Type B pancreatic cell (in vitro differentiated cells): ENCODE measurements at regions not wholly inside any gene's neighbourhood (a gene's known extent, or its start where the extent isn't known, plus 50 kb on each side); places are given as distances from the start of the nearest gene placed in this dataset.
A peak's percentile ranks its signal among the peaks of the same experiment; 100 is the strongest.

Experiments used
- DNase-seq: peaks from one replicate; pipeline ENCODE4 v3.0.0; 2021; ENCODE audit warnings: mixed read lengths; ENCODE audit not compliant: unreplicated experiment; ENCODE audit errors: extremely low spot score
- H3K27ac Mint-ChIP-seq: 2 replicates; pipeline ENCODE4 v1.8.0; 2021; ENCODE audit warnings: mild to moderate bottlenecking, mixed read lengths
- H3K27me3 Mint-ChIP-seq: 2 replicates; pipeline ENCODE4 v1.8.0; 2021; ENCODE audit warnings: mixed read lengths
- H3K36me3 Mint-ChIP-seq: 2 replicates; pipeline ENCODE4 v1.8.0; 2021; ENCODE audit warnings: mixed read lengths
- H3K4me1 Mint-ChIP-seq: one replicate; pipeline ENCODE4 v1.8.0; 2021; ENCODE audit warnings: mixed read lengths; ENCODE audit not compliant: unreplicated experiment
- H3K4me3 Mint-ChIP-seq: 2 replicates; pipeline ENCODE4 v1.8.0; 2021; ENCODE audit warnings: mild to moderate bottlenecking, mixed read lengths
- H3K9me3 Mint-ChIP-seq: 2 replicates; pipeline ENCODE4 v1.8.0; 2021; ENCODE audit warnings: mixed read lengths
- CTCF ChIP-seq: fragments of 200-600 bp; sonication (generic); conservative IDR thresholded peaks from 2 replicates; pipeline ENCODE4 v1.5.0; 2021; ENCODE audit warnings: antibody characterized with exemption, mild to moderate bottlenecking

GRCh38 chr2:866009-866680 lies 84.5 kb upstream of the SNTG2 start:
- Mint-ChIP-seq H3K4me1 (peaks cover 35% of the 10 kb centered on the region), H3K36me3 (no peaks in the 10 kb centered on the region), H3K27ac (no peak overlapping the region), H3K9me3 (no peaks in the 10 kb centered on the region), H3K4me3 (no peak overlapping the region), H3K27me3 (peaks cover 25% of the 10 kb centered on the region)
- no peak for DNase-seq
- TF ChIP-seq CTCF: no peak

GRCh38 chr2:864501-865106 lies 86.0 kb upstream of the SNTG2 start:
- H3K4me3 Mint-ChIP-seq: no peak overlapping the region
- H3K4me1 Mint-ChIP-seq: peaks cover 35% of the 10 kb centered on the region
- H3K27ac Mint-ChIP-seq: no peak overlapping the region
- no peak for TF ChIP-seq CTCF
- peaks cover 16% of the 10 kb centered on the region for H3K27me3 Mint-ChIP-seq
- no peaks in the 10 kb centered on the region for H3K9me3 Mint-ChIP-seq
- no peaks in the 10 kb centered on the region for H3K36me3 Mint-ChIP-seq
- DNase-seq: no peak

- DNase-seq: no peak
- H3K9me3 Mint-ChIP-seq: no peaks in the 10 kb centered on the region
- H3K27ac Mint-ChIP-seq: no peak overlapping the region
- H3K36me3 Mint-ChIP-seq: no peaks in the 10 kb centered on the region
- peaks cover 35% of the 10 kb centered on the region for H3K4me1 Mint-ChIP-seq
- no peak overlapping the region for H3K4me3 Mint-ChIP-seq
- peaks cover 15% of the 10 kb centered on the region for H3K27me3 Mint-ChIP-seq
- TF ChIP-seq CTCF: no peak
Observed at GRCh38 chr2:863732-864450, 86.8 kb upstream of the SNTG2 start.

GRCh38 chr2:862731-863466 lies 87.8 kb upstream of the SNTG2 start:
- DNase-seq: peak; percentile 44
- Mint-ChIP-seq H3K9me3 (no peaks in the 10 kb centered on the region), H3K27me3 (peaks cover 16% of the 10 kb centered on the region), H3K4me1 (peaks cover 35% of the 10 kb centered on the region), H3K4me3 (no peak overlapping the region), H3K27ac (no peak overlapping the region), H3K36me3 (no peaks in the 10 kb centered on the region)
- no peak for TF ChIP-seq CTCF

- no peak for DNase-seq
- Mint-ChIP-seq H3K27ac (no peak overlapping the region), H3K27me3 (peaks cover 16% of the 10 kb centered on the region), H3K4me1 (peaks cover 30% of the 10 kb centered on the region), H3K9me3 (no peaks in the 10 kb centered on the region), H3K4me3 (no peak overlapping the region), H3K36me3 (no peaks in the 10 kb centered on the region)
- no peak for TF ChIP-seq CTCF
Observed at GRCh38 chr2:862355-862687, 88.3 kb upstream of the SNTG2 start.
